H1 (cell line): ENCODE measurements at regions not wholly inside any gene's neighbourhood (a gene's known extent, or its start where the extent isn't known, plus 50 kb on each side); places are given as distances from the start of the nearest gene placed in this dataset.

Experiments used
- CTCF ChIA-PET: fragments of 300-600 bp; sonication (Branson Sonifier 250); formaldehyde crosslinking; loops from one replicate; lab custom pipeline; 2021; ENCODE audit not compliant: partially characterized antibody; lab: Charles Lee
- POLR2A ChIA-PET: fragments of 300-600 bp; sonication (Branson Sonifier 250); formaldehyde crosslinking; loops from one replicate; lab custom pipeline; 2021; ENCODE audit warnings: inconsistent platforms; ENCODE audit not compliant: partially characterized antibody; lab: Charles Lee
- DNase-seq, 2 experiments: peaks; one replicate each; pipeline versions ENCODE4 v3.0.0 to v3.0.0-alpha.2; 2010 to 2022; ENCODE audit warnings: low spot score in 2 of 2, low read depth in 1 of 2, mixed read lengths in 1 of 2
- FAIRE-seq: peaks from 2 replicates; lab custom pipeline; 2011; peaks lifted over from hg19 to GRCh38; lab: Jason Lieb, UNC
- H2AFZ ChIP-seq: 2 replicates; pipeline ENCODE4 v1.8.1; 2012; ENCODE audit warnings: low read length, inconsistent platforms
- H2AK5ac ChIP-seq: 2 replicates; pipeline ENCODE4 v1.6.1; 2013; ENCODE audit warnings: low read depth, low read length
- H2BK120ac ChIP-seq: replicated peaks from 2 replicates; pipeline ENCODE3; 2013; ENCODE audit warnings: low read depth, low read length, inconsistent platforms
- H2BK12ac ChIP-seq: 2 replicates; pipeline ENCODE4 v1.6.1; 2013; ENCODE audit warnings: low read depth, low read length
- H2BK15ac ChIP-seq: 2 replicates; pipeline ENCODE4 v1.6.1; 2013; ENCODE audit warnings: low read length
- H2BK20ac ChIP-seq: 2 replicates; pipeline ENCODE4 v1.6.1; 2013; ENCODE audit warnings: low read length
- H2BK5ac ChIP-seq: 2 replicates; pipeline ENCODE4 v1.6.1; 2013; ENCODE audit warnings: low read depth, low read length
- H3K14ac ChIP-seq: 2 replicates; pipeline ENCODE4 v1.6.1; 2013; ENCODE audit warnings: inconsistent platforms; ENCODE audit not compliant: insufficient read length
- H3K18ac ChIP-seq: 2 replicates; pipeline ENCODE4 v1.6.1; 2013; ENCODE audit warnings: low read length; ENCODE audit errors: extremely low read depth
- H3K23ac ChIP-seq: 2 replicates; pipeline ENCODE4 v1.6.1; 2013; ENCODE audit warnings: inconsistent platforms; ENCODE audit not compliant: insufficient read length
- H3K23me2 ChIP-seq: 2 replicates; pipeline ENCODE4 v1.6.1; 2013; ENCODE audit warnings: low read depth, low read length
- H3K27ac ChIP-seq: 2 replicates; pipeline ENCODE4 v1.6.1; 2011; ENCODE audit warnings: low read depth, low read length, inconsistent platforms
- H3K27me3 ChIP-seq, 4 experiments: replicated peaks in 1 of 4; 1 replicate in 1 of 4; 2 replicates in 3 of 4; pipeline versions ENCODE4 v1.6.1 to v1.8.1; 2011 to 2013; ENCODE audit warnings: low read length in 3 of 4, mild to moderate bottlenecking in 3 of 4, inconsistent platforms in 2 of 4, mixed read lengths in 2 of 4, moderate library complexity in 1 of 4; ENCODE audit not compliant: control insufficient read depth in 3 of 4, insufficient read depth in 3 of 4; ENCODE audit errors: extremely low read depth in 1 of 4
- H3K36me3 ChIP-seq, 4 experiments: 2 replicates each; pipeline versions ENCODE4 v1.6.1 to v1.8.1; 2011 to 2013; ENCODE audit warnings: mild to moderate bottlenecking in 4 of 4, low read length in 3 of 4, moderate library complexity in 2 of 4, control low read depth in 1 of 4, inconsistent platforms in 1 of 4; ENCODE audit not compliant: insufficient read depth in 4 of 4, control insufficient read depth in 2 of 4
- H3K4ac ChIP-seq: replicated peaks from 2 replicates; pipeline ENCODE3; 2013; ENCODE audit warnings: low read length, low read depth, mixed read lengths, inconsistent platforms; ENCODE audit not compliant: insufficient read length
- H3K4me1 ChIP-seq, 4 experiments: replicated peaks in 1 of 4; 1 replicate in 1 of 4; 2 replicates in 3 of 4; pipeline versions ENCODE4 v1.6.1 to v1.8.1; 2011 to 2013; ENCODE audit warnings: low read length in 3 of 4, inconsistent platforms in 2 of 4, mixed read lengths in 1 of 4; ENCODE audit not compliant: insufficient read depth in 4 of 4, control insufficient read depth in 3 of 4
- H3K4me2 ChIP-seq, 2 experiments: 2 replicates each; pipeline versions ENCODE4 v1.6.1 to v1.8.1; 2011 to 2013; ENCODE audit warnings: low read depth in 2 of 2, low read length in 2 of 2, control low read depth in 1 of 2, inconsistent platforms in 1 of 2, mild to moderate bottlenecking in 1 of 2; ENCODE audit not compliant: insufficient read depth in 1 of 2
- H3K4me3 ChIP-seq, 4 experiments: fragments of 200-600, 300-600 bp in 1 of 4; sonication (generic), shearing (Covaris generic), sonication (Bioruptor Twin) in 1 of 4; 2 replicates each; pipeline versions ENCODE4 v1.5.1 to v1.8.1; 2011 to 2016; ENCODE audit warnings: low read length in 4 of 4, low read depth in 3 of 4, control low read depth in 2 of 4, inconsistent platforms in 2 of 4, mild to moderate bottlenecking in 2 of 4, mixed read lengths in 1 of 4, moderate library complexity in 1 of 4; ENCODE audit not compliant: insufficient read depth in 2 of 4; ENCODE audit errors: extremely low read depth in 1 of 4
- H3K56ac ChIP-seq: replicated peaks from 2 replicates; pipeline ENCODE3; 2013; ENCODE audit warnings: low read depth, mild to moderate bottlenecking, mixed read lengths, low read length, inconsistent platforms; ENCODE audit not compliant: insufficient read length
- H3K79me1 ChIP-seq: 2 replicates; pipeline ENCODE4 v1.6.1; 2013; ENCODE audit warnings: low read depth, low read length, control low read depth
- H3K79me2 ChIP-seq, 2 experiments: 2 replicates each; pipeline versions ENCODE4 v1.6.1 to v1.8.1; 2012 to 2013; ENCODE audit warnings: low read length in 2 of 2, mild to moderate bottlenecking in 2 of 2, inconsistent platforms in 1 of 2; ENCODE audit not compliant: insufficient read depth in 2 of 2, control insufficient read depth in 1 of 2
- H3K9ac ChIP-seq, 4 experiments: replicated peaks in 1 of 4; 1 replicate in 1 of 4; 2 replicates in 3 of 4; pipeline versions ENCODE4 v1.6.1 to v1.8.1; 2011 to 2013; ENCODE audit warnings: low read depth in 3 of 4, low read length in 3 of 4, control low read depth in 2 of 4, mild to moderate bottlenecking in 2 of 4, moderate library complexity in 2 of 4, inconsistent platforms in 1 of 4; ENCODE audit errors: extremely low read depth in 1 of 4
- H3K9me3 ChIP-seq, 2 experiments: 2 replicates each; pipeline versions ENCODE4 v1.6.1 to v1.8.1; 2012 to 2013; ENCODE audit warnings: mild to moderate bottlenecking in 2 of 2, moderate library complexity in 2 of 2, control low read depth in 1 of 2, inconsistent platforms in 1 of 2, low read depth in 1 of 2, low read length in 1 of 2, mixed read lengths in 1 of 2; ENCODE audit not compliant: insufficient read depth in 2 of 2
- H4K20me1 ChIP-seq, 2 experiments: replicated peaks in 1 of 2; 2 replicates each; pipeline versions ENCODE3 to v1.8.1; 2011 to 2013; ENCODE audit warnings: inconsistent platforms in 2 of 2, low read length in 2 of 2, mild to moderate bottlenecking in 1 of 2; ENCODE audit not compliant: insufficient read depth in 2 of 2, control insufficient read depth in 1 of 2
- H4K5ac ChIP-seq: 2 replicates; pipeline ENCODE4 v1.6.1; 2013; ENCODE audit warnings: low read length, low read depth, mixed read lengths, inconsistent platforms; ENCODE audit not compliant: insufficient read length
- H4K8ac ChIP-seq: 2 replicates; pipeline ENCODE4 v1.8.0; 2013; ENCODE audit warnings: mild to moderate bottlenecking, moderate library complexity, low read length, inconsistent platforms; ENCODE audit not compliant: insufficient read depth; ENCODE audit errors: extremely low read depth
- H4K91ac ChIP-seq: replicated peaks from 2 replicates; pipeline ENCODE3; 2013; ENCODE audit warnings: low read length, mixed read lengths, inconsistent platforms; ENCODE audit not compliant: insufficient read length
- EGR1 ChIP-seq: IDR thresholded peaks from 2 replicates; pipeline ENCODE4 v1.6.1; 2011; ENCODE audit warnings: low read depth, low read length, borderline replicate concordance
- FOSL1 ChIP-seq: IDR thresholded peaks from 2 replicates; pipeline ENCODE4 v1.6.1; 2011; ENCODE audit warnings: mild to moderate bottlenecking, low read depth, low read length, moderate library complexity; ENCODE audit not compliant: insufficient read depth
- GABPA ChIP-seq: IDR thresholded peaks from 2 replicates; pipeline ENCODE4 v1.6.1; 2011; ENCODE audit warnings: mild to moderate bottlenecking, low read length, moderate library complexity, borderline replicate concordance; ENCODE audit not compliant: insufficient read depth
- GTF2F1 ChIP-seq: IDR thresholded peaks from 2 replicates; pipeline ENCODE4 v1.6.1; 2012; ENCODE audit warnings: low read depth, low read length, improper control_type of control experiment, borderline replicate concordance
- HDAC6 ChIP-seq: IDR thresholded peaks from one replicate; pipeline ENCODE4 v1.7.1; 2012; ENCODE audit warnings: low read depth, mild to moderate bottlenecking, inconsistent platforms, low read length, moderate library complexity
- JUN ChIP-seq: IDR thresholded peaks from 2 replicates; pipeline ENCODE4 v1.6.1; 2011; ENCODE audit warnings: low read depth, mild to moderate bottlenecking, improper control_type of control experiment, low read length
- JUND ChIP-seq: IDR thresholded peaks from 2 replicates; pipeline ENCODE4 v1.6.1; 2011; ENCODE audit warnings: mild to moderate bottlenecking, improper control_type of control experiment, low read length
- KDM4A ChIP-seq: IDR thresholded peaks from one replicate; pipeline ENCODE4 v1.7.1; 2012; ENCODE audit warnings: low read depth, mild to moderate bottlenecking, moderate library complexity, low read length, inconsistent platforms; ENCODE audit not compliant: severe bottlenecking
- POLR2A ChIP-seq, 2 experiments: IDR thresholded peaks; 1 replicate in 1 of 2; 2 replicates in 1 of 2; pipeline ENCODE4 v1.6.1; 2011; ENCODE audit warnings: low read depth in 2 of 2, low read length in 2 of 2, mild to moderate bottlenecking in 2 of 2; ENCODE audit errors: control extremely low read depth in 1 of 2
- RAD21 ChIP-seq, 2 experiments: IDR thresholded peaks in 1 of 2; conservative IDR thresholded peaks in 1 of 2; 2 replicates each; pipeline ENCODE4 v1.6.1; 2011; ENCODE audit warnings: low read depth in 2 of 2, low read length in 2 of 2, improper control_type of control experiment in 1 of 2, inconsistent platforms in 1 of 2, mild to moderate bottlenecking in 1 of 2, moderate library complexity in 1 of 2
- RFX5 ChIP-seq: IDR thresholded peaks from 2 replicates; pipeline ENCODE4 v1.6.1; 2011; ENCODE audit warnings: low read depth, low read length, improper control_type of control experiment, borderline replicate concordance
- SAP30 ChIP-seq: fragments of 300-600 bp; sonication (generic); IDR thresholded peaks from 2 replicates; pipeline ENCODE4 v1.7.1; 2012; ENCODE audit warnings: low read length, moderate library complexity, mild to moderate bottlenecking, inconsistent platforms; ENCODE audit not compliant: insufficient read depth, insufficient replicate concordance
- SIN3A ChIP-seq, 2 experiments: IDR thresholded peaks in 1 of 2; conservative IDR thresholded peaks in 1 of 2; 2 replicates each; pipeline ENCODE4 v1.6.1; 2011 to 2012; ENCODE audit warnings: low read length in 2 of 2, improper control_type of control experiment in 1 of 2, low read depth in 1 of 2, mild to moderate bottlenecking in 1 of 2
- SP4 ChIP-seq: IDR thresholded peaks from 2 replicates; pipeline ENCODE4 v1.6.1; 2012; ENCODE audit warnings: low read length, inconsistent platforms
- TF ChIP-seq, protein P1 (sequence below): IDR thresholded peaks from 2 replicates; pipeline ENCODE4 v1.6.1; 2012; ENCODE audit warnings: inconsistent platforms

DNA sequence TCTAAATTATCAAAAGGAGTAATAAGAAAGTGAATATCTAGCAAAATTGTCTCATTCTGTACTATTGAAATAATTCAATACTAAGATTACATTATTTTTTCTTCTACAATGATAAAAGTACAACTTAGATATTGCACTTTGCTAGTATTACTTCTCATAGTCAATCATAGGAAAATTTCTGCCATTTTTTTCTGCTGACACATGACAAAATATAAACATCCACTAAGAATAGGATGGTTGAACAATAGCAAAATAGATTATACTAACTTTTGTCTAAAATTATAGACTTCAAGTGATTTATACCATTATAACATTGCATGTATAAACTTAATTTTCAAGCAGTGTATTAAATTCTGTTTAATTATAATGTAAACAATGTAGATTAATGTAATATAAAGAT lies 540.2 kb downstream of the PDHA2 start:
- no peak overlapping the region for H2BK20ac ChIP-seq
- 0 out of 4 replicates have a peak, but pooled peaks cover 0 to 6% of the 10 kb centered on the region in 2 experiments for H3K9me3 ChIP-seq
- no peaks in the 10 kb centered on the region for H3K36me3 ChIP-seq
- FAIRE-seq (no peak), DNase-seq (no peak)
- H2BK15ac ChIP-seq: no peak overlapping the region
- no peak overlapping the region for H2BK120ac ChIP-seq
- H4K8ac ChIP-seq: no peak overlapping the region
- no peak overlapping the region for H3K9ac ChIP-seq
- H3K79me1 ChIP-seq: no peaks in the 10 kb centered on the region
- no peak overlapping the region for H3K18ac ChIP-seq
- POLR2A ChIA-PET: no interaction called here
- no peak overlapping the region for H2AK5ac ChIP-seq
- H2AFZ ChIP-seq: no peak overlapping the region
- no peak overlapping the region for H4K5ac ChIP-seq
- no peak overlapping the region for H3K23ac ChIP-seq
- H3K27me3 ChIP-seq: peaks cover 0 to 3% (median 0%) of the 10 kb centered on the region in 4 experiments; a peak in 1 of 7 replicates
- CTCF ChIA-PET: no interaction called here
- H4K91ac ChIP-seq: no peak overlapping the region
- no peaks in the 10 kb centered on the region for H3K79me2 ChIP-seq
- no peak overlapping the region for H3K27ac ChIP-seq
- H3K23me2 ChIP-seq: no peaks in the 10 kb centered on the region
- no peak overlapping the region for H3K4me2 ChIP-seq
- H3K14ac ChIP-seq: no peak overlapping the region
- H2BK5ac ChIP-seq: no peak overlapping the region
- H3K56ac ChIP-seq: no peak overlapping the region
- no peaks in the 10 kb centered on the region for H4K20me1 ChIP-seq
- H3K4ac ChIP-seq: no peak overlapping the region
- no peaks in the 10 kb centered on the region for H3K4me1 ChIP-seq
- H3K4me3 ChIP-seq: no peak overlapping the region
- no peak overlapping the region for H2BK12ac ChIP-seq
- TF ChIP-seq SP4 (no peak), FOSL1 (no peak), HDAC6 (no peak), RFX5 (no peak), EGR1 (no peak), RAD21 (IDR thresholded peaks at IDR 0.05 in 1 of 2, conservative IDR thresholded peaks at IDR 0.05 in 1 of 2; ENCODE audit: low read depth in 2 of 2, low read length in 2 of 2) (no peak), JUN (no peak), SAP30 (no peak), JUND (no peak), KDM4A (no peak), GABPA (no peak), SIN3A (conservative IDR thresholded peaks at IDR 0.05 in 1 of 2, IDR thresholded peaks at IDR 0.05 in 1 of 2; ENCODE audit: low read depth in 1 of 2, low read length in 2 of 2) (no peak), GTF2F1 (no peak), POLR2A (IDR thresholded peaks at IDR 0.05; ENCODE audit: control extremely low read depth in 1 of 2, low read depth in 2 of 2, low read length in 2 of 2) (no peak)
- TF ChIP-seq, protein P1, sequence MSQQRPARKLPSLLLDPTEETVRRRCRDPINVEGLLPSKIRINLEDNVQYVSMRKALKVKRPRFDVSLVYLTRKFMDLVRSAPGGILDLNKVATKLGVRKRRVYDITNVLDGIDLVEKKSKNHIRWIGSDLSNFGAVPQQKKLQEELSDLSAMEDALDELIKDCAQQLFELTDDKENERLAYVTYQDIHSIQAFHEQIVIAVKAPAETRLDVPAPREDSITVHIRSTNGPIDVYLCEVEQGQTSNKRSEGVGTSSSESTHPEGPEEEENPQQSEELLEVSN: no peak
